ENCODE measurements at regions not wholly inside any gene's neighbourhood (a gene's known extent, or its start where the extent isn't known, plus 50 kb on each side); places are given as distances from the start of the nearest gene placed in this dataset.

DNA sequence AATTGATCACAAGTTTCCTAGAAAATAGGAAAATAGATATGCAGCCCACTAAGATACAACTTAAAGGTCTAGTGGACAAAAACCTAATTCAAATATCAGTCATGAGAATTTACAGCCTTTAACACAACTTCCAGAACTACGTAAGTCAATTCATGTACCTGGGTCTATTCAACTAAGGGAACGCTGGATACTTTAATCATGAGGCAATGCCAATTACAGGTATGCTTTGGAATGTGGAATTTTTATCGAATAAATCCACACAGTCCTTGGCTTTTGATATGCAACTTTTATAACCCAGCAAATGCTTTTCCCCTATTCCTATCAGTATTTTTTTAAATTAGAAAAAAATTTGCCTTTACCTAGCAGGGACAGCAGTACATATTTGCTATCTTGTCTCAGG, 289.5 kb upstream of the FAT3 start:
- no TSS peak for BruUV-seq (replicated peaks)
- POLR2A ChIA-PET, result no interaction called here
- Histone ChIP-seq H3K27me3 (ENCODE audit: control insufficient read depth, insufficient read depth, low read length) (no peaks in the 10 kb centered on the region), H3K4me3 (ENCODE audit: low read depth in 2 of 2, low read length in 2 of 2) (no peak overlapping the region), H3K36me3 (ENCODE audit: control insufficient read depth, insufficient read depth, low read length) (no peaks in the 10 kb centered on the region), H3K4me1 (ENCODE audit: control insufficient read depth, insufficient read depth, low read length) (no peaks in the 10 kb centered on the region), H3K9me3 (ENCODE audit: control insufficient read depth, insufficient read depth, low read depth, low read length) (no peaks in the 10 kb centered on the region), H3K27ac (ENCODE audit: low read length) (no peak overlapping the region)
- ATAC-seq (no peak), DNase-seq (ENCODE audit: low read depth, low spot score) (no peak)
- in situ Hi-C loops (cut with HindIII; ENCODE audit: low pct_unique_long_range_greater_than_20kb, low sequenced_read_pairs), result no loop called here
- no peak for TF ChIP-seq POLR2AphosphoS5 (IDR thresholded peaks at IDR 0.05; ENCODE audit: low read depth, low read length)
- TF ChIP-seq CTCF (IDR thresholded peaks at IDR 0.05), result no peak
- TF ChIP-seq SIN3A (IDR thresholded peaks at IDR 0.05; ENCODE audit: borderline replicate concordance, insufficient read depth, low read depth, low read length), result no peak
- TF ChIP-seq TCF7L2 (IDR thresholded peaks at IDR 0.05; ENCODE audit: low read depth, low read length), result no peak
- no peak for TF ChIP-seq REST (IDR thresholded peaks at IDR 0.05; ENCODE audit: insufficient read depth in 1 of 2, low read depth in 2 of 2, low read length in 1 of 2)
- CTCF ChIA-PET, result no interaction called here
- intact Hi-C loops (cut with micrococcal nuclease; ENCODE audit: unreplicated experiment), result no loop called here

- no peak overlapping the region for H3K4me3 ChIP-seq (ENCODE audit: low read depth in 2 of 2, low read length in 2 of 2)
- ChIA-PET CTCF (no interaction called here), POLR2A (no interaction called here)
- in situ Hi-C loops (cut with HindIII; ENCODE audit: low pct_unique_long_range_greater_than_20kb, low sequenced_read_pairs) (no loop called here), intact Hi-C loops (cut with micrococcal nuclease; ENCODE audit: unreplicated experiment) (no loop called here)
- no peak for TF ChIP-seq CTCF (IDR thresholded peaks at IDR 0.05)
- no peak for TF ChIP-seq TCF7L2 (IDR thresholded peaks at IDR 0.05; ENCODE audit: low read depth, low read length)
- TF ChIP-seq POLR2AphosphoS5 (IDR thresholded peaks at IDR 0.05; ENCODE audit: low read depth, low read length), result no peak
- TF ChIP-seq REST (IDR thresholded peaks at IDR 0.05; ENCODE audit: insufficient read depth in 1 of 2, low read depth in 2 of 2, low read length in 1 of 2), result no peak
- TF ChIP-seq SIN3A (IDR thresholded peaks at IDR 0.05; ENCODE audit: borderline replicate concordance, insufficient read depth, low read depth, low read length), result no peak
- ATAC-seq (no peak), DNase-seq (ENCODE audit: low read depth, low spot score) (no peak)
- no peak overlapping the region for H3K27ac ChIP-seq (ENCODE audit: low read length)
- no peaks in the 10 kb centered on the region for H3K4me1 ChIP-seq (ENCODE audit: control insufficient read depth, insufficient read depth, low read length)
- H3K9me3 ChIP-seq (ENCODE audit: control insufficient read depth, insufficient read depth, low read depth, low read length), result no peaks in the 10 kb centered on the region
- no peaks in the 10 kb centered on the region for H3K36me3 ChIP-seq (ENCODE audit: control insufficient read depth, insufficient read depth, low read length)
- H3K27me3 ChIP-seq (ENCODE audit: control insufficient read depth, insufficient read depth, low read length), result no peaks in the 10 kb centered on the region
- no TSS peak for BruUV-seq (replicated peaks)
Measured at GRCh38 chr11:91932151-91932821, 292.3 kb upstream of the FAT3 start.
